HT-29 (cell line): ENCODE measurements at regions not wholly inside any gene's neighbourhood (a gene's known extent, or its start where the extent isn't known, plus 50 kb on each side); places are given as distances from the start of the nearest gene placed in this dataset.

Experiments
- DNase-seq: peaks from one replicate; pipeline ENCODE4 v3.0.0-alpha.2; 2015; ENCODE audit warnings: low spot score

- DNase-seq, result no peak
These were observed 60.1 kb downstream of the NABP1 start for GRCh38 chr2:191738003-191738402.

- no peak for DNase-seq
These were observed 60.7 kb downstream of the NABP1 start for GRCh38 chr2:191738667-191739066.

GRCh38 chr2:191739194-191739593 is 61.3 kb downstream of the NABP1 start:
- DNase-seq, result no peak

GRCh38 chr2:191740016-191740419 is 62.1 kb downstream of the NABP1 start:
- no peak for DNase-seq

- no peak for DNase-seq
These were observed 62.8 kb downstream of the NABP1 start for GRCh38 chr2:191740759-191741158.

- DNase-seq, result no peak
These were observed 68.6 kb downstream of the NABP1 start for GRCh38 chr2:191746346-191747169.

- no peak for DNase-seq
These were observed 69.2 kb downstream of the NABP1 start for GRCh38 chr2:191747170-191747530.

- no peak for DNase-seq
These were observed 70.1 kb downstream of the NABP1 start for GRCh38 chr2:191748059-191748461.

- no peak for DNase-seq
These were observed 70.7 kb downstream of the NABP1 start for GRCh38 chr2:191748528-191749180.

- DNase-seq, result no peak
These were observed 71.2 kb downstream of the NABP1 start for GRCh38 chr2:191749181-191749540.

- no peak for DNase-seq
These were observed 76.2 kb downstream of the NABP1 start for GRCh38 chr2:191754103-191754502.

GRCh38 chr2:191756761-191757160 is 78.8 kb downstream of the NABP1 start:
- no peak for DNase-seq

- DNase-seq, result no peak
These were observed 79.3 kb downstream of the NABP1 start for GRCh38 chr2:191757208-191757607.

- DNase-seq, result peak; percentile 80
These were observed 80.9 kb downstream of the NABP1 start for GRCh38 chr2:191758518-191759507.

- no peak for DNase-seq
These were observed 81.7 kb downstream of the NABP1 start for GRCh38 chr2:191759680-191760079.

- DNase-seq, result no peak
These were observed 82.8 kb downstream of the NABP1 start for GRCh38 chr2:191760655-191761262.

- DNase-seq, result no peak
These were observed 73.8 kb downstream of the CAVIN2 start for GRCh38 chr2:191773136-191773535.

- no peak for DNase-seq
These were observed 69.5 kb downstream of the CAVIN2 start for GRCh38 chr2:191777351-191777750.

GRCh38 chr2:191778041-191778440 is 68.8 kb downstream of the CAVIN2 start:
- no peak for DNase-seq

- no peak for DNase-seq
These were observed 64.5 kb downstream of the CAVIN2 start for GRCh38 chr2:191782351-191782750.

GRCh38 chr2:191783416-191783815 is 63.5 kb downstream of the CAVIN2 start:
- no peak for DNase-seq
